Muscle of arm (tissue), 1 donor: ENCODE measurements at regions not wholly inside any gene's neighbourhood (a gene's known extent, or its start where the extent isn't known, plus 50 kb on each side); places are given as distances from the start of the nearest gene placed in this dataset.
"Not testable (repeated sequence)": the region's sequence is repeated elsewhere in the genome, so short reads cannot be mapped to it uniquely, and the experiment has no call there.

Experiments
- DNase-seq: peaks from one replicate; pipeline ENCODE4 v3.0.0-alpha.2; 2013

DNA sequence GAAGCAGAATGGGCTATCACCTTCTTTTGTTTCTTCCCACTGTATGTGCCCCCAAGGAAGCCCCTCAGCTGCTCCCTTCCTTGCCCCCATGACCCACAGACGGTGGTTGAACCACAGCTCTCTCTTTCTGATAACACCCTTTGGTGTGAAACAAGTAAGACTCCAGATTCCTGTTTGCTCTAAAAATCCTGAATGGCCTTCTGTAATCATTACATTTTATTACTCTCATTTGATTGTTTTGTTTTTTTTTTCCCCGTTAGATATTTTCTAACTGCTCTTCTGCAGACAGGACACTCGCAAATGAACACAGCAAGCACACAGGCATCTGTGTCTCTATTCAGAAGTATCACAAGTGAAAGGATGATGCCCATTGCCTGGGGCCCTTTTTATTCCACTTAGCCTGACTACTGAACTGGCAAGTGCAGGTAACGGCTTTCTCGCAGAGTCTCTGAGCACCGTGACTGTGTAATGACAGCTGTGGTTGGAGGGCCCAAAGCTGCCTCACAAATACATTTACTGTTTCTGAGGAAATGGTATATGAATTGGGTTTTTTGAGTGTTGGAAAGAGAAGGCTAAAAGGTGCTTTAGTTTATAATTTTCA, 59.3 kb downstream of the OXGR1 start:
- DNase-seq = no peak

DNA sequence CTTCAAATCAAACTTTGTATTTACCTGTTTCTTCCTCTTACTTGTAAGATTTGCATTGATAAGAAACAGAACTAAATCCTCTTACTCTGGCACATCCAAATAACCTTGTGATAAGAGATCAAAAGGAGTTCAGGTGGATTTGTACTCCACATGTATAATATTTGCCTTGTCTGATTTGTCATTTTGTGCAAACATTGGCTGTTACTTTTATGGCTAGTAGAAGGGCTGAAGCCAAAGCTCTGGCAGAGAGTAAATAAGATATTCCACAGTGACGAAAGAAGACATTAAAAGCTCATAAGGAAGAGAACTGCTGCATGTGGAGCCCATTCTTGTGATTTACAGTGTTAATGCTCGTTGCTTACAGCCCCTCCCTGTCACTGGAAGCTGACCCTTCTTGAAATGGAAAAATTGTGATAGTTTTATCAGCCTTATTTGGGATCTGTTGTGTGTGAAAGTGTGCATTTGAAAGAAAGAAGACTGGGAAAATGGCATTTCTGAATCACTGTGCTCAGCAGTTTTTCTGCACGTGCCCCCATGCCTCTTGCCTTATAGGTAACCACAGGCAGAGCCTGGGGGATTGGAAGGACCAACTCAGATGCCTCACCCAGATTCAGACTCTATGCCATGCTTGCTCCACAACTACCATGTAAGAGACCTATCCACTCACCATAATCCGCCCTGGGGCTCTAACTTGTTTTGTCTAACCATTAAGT, 68.2 kb downstream of the OXGR1 start:
- DNase-seq = no peak

DNA sequence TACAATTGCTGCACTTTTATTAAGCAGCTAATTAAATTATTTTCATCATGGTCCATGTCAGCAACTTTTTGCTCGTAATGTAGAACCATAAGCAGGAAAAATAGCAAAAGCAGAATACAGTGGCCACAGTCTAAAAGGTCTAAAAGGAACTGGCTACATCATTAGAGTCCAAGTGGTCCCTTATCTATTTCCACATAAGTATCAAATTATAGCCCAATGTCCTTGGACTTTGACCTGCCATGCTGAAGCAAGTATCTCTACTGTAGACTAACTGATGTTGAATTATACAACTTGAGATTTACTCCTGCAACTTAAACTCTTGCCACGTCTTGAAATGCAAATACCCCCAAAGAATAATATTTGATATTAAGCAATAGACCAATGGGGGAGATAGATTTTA, 68.8 kb downstream of the OXGR1 start:
- DNase-seq = no peak

DNA sequence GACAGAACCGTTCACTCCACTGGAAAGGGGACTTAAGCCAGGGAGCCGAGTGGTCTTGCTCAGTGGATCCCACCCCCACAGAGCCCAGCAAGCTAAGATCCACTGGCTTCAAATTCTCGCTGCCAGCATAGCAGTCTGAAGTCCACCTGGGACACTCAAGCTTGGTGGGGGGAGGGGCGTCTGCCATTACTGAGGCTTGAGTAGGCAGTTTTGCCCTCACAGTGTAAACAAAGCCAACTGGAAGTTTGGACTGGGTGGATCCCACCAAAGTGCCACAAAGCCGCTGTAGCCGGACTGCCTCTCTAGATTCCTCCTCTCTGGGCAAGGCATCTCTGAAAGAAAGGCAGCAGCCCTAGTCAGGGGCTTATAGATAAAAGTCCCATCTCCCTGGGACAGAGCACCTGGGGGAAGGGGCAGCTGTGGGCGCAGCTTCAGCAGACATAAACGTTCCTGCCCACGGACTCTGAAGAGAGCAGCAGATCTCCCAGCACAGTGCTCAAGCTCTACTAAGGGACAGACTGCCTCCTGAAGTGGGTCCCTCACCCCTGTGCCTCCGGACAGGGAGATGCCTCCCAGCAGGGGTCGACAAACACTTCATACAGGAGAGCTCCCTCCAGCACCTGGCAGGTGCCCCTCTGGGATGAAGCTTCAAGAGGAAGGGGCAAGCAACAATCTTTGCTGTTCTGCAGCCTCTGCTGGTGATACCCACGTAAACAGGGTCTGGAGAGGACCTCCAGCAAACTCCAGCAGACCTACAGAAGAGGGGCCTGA, 75.2 kb downstream of the OXGR1 start:
- DNase-seq = not testable (repeated sequence)

DNA sequence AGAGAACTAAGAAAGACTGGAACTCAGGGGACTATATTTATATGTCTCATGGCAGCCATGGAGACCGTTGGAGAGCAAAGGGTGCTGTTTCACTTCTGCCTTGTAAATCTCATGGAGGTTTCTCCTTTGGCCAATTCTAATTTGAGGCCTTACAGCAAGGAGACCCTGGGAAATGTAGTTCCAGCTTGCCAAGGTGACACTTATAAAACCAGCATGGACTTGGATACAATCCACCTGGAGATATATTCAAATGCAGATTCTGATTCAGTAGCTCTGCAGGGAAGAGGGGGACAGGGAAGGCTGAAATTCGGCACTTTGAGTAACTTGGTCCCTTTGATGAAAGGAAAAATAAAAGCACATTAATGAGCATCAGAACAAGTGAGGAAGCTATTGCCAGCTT, 90.0 kb downstream of the OXGR1 start:
- DNase-seq = no peak

DNA sequence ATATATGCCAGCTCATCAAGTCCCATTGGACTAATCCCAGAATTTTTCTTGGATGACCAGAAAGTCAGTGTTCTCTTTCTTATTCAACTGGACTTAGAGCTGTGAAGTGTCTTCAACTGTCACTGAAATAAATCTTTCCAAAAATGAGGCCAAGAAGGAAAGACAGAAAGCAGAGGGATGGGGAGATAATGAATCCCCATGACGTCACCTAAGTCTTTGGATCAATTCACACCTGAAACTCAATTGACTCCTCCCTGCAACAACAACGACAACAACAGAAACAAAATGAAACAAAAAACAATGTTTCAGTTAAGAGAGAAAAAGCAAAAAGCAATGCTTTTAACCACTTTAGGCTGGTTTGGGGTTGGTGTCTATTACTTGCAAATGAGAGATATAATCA, 91.2 kb downstream of the OXGR1 start:
- DNase-seq = no peak

DNA sequence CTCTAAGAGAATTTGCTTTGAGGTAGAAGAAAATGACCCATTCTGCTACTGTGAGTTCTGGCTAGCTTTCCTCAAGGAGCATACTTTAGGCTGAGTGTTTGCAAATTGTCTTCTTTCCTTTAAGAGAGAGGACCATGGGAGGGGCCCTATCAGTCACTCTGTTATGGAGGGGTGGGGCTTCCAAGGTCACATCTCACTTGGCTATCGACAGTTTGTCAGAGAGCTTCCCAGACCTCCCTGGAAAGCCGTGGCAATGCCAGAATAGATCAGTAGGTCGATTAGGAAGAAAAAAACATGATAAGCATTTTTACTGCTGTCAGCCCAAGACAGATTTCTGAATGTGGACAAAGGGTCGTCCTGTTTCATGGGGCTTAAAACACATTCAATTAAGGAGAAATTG, 93.3 kb downstream of the OXGR1 start:
- DNase-seq = no peak

DNA sequence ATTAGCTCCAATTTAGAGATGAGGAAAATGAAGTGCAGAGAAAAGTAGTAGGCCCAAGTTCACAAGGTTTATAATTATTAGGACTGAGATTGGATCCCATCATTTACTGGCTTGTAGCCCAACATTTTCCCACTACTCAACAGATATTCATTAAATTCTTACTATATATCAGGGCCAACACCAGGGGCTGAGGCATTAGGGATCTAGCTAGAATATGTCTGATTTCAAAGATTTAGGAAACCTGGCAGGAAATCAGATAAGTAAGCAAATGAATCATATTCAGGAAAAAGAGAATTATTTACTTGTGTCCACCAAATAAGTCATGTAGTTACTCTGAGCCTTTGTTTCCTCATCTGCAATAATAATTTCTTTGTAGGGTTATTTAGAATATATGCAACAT, 94.3 kb downstream of the OXGR1 start:
- DNase-seq = no peak

DNA sequence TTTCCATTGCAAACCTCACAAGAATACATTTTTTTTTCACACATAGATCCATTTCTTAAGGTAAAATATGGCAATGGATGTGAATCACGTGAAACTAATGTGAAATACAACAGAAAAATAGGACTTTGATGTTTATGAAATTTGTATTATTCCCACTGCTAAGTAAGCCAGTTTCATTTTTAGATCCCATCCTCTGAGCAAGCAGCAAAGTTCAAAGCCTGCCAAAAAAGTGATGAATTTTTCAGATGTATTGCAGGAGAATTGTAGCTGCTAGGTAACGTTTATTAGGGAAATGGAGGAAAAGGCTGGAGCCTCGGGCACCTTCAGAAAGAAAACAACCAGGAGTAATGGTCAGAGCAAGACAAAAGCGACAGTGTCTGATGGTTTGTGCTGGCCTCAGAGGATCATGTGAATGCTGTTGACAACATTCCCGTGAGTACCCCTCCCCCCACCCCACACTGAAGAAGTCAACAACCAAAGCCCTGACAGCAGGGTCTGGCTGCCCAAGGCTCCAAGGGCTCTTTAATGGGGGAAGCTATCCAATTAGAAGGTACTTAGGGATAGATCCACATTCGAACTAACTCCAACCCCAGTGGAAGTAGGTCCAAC, 95.5 kb downstream of the OXGR1 start:
- peak; percentile 42 for DNase-seq

DNA sequence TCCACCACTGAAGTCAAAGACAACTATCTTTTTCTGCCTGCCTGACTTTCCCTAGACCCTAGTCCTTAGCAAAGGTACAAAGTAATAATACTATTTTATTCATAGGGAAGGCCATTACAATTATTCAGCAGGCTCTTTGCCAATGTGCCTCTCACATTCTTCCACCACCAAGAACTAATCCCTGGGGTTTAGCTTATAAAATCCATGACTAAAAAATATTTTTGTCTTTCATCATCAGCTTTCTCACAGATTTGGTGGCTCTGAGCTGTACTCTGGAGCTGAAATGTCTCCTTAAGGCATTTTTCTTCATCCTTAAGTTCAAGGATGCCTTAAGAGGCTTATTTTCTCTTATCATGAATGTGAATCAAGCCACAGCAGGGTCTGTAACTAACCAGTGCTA, 96.1 kb downstream of the OXGR1 start:
- DNase-seq = no peak
